T-cell (primary cell): ENCODE measurements at regions not wholly inside any gene's neighbourhood (a gene's known extent, or its start where the extent isn't known, plus 50 kb on each side); places are given as distances from the start of the nearest gene placed in this dataset.
"Not testable (repeated sequence)": the region's sequence is repeated elsewhere in the genome, so short reads cannot be mapped to it uniquely, and the experiment has no call there.

Experiments used
- ATAC-seq, 4 experiments: fragments of 200-7000 bp in 3 of 4; fragments of 150-1000 bp in 1 of 4; cut with Tn5 transposase; replicated peaks in 1 of 4; 1 replicate in 3 of 4; 2 replicates in 1 of 4; pipeline ENCODE4 v1.10.0; 2021; ENCODE audit warnings: moderate library complexity in 3 of 4, mild to moderate bottlenecking in 2 of 4, moderate number of reproducible peaks in 1 of 4
- CTCF ChIA-PET, 2 donors: fragments of 300-600 bp; sonication (Branson Sonifier 250); formaldehyde crosslinking; loops; one replicate each; lab custom pipeline; 2022; ENCODE audit warnings: antibody characterized with exemption in 2 of 2; lab: Charles Lee
- POLR2A ChIA-PET, 2 donors: fragments of 300-600 bp; sonication (Branson Sonifier 250); formaldehyde crosslinking; loops; one replicate each; lab custom pipeline; 2022; ENCODE audit warnings: antibody characterized with exemption in 2 of 2; lab: Charles Lee
- DNase-seq, 35 experiments: peaks; one replicate each; pipeline versions ENCODE4 v3.0.0 to v3.0.0-alpha.2; 2013 to 2023
- H3K27ac ChIP-seq: one replicate; pipeline ENCODE4 v1.5.1; 2013; ENCODE audit warnings: low read length
- H3K27me3 ChIP-seq, 2 experiments: replicated peaks in 1 of 2; 1 replicate in 1 of 2; 2 replicates in 1 of 2; pipeline versions ENCODE4 v1.6.1 to v1.7.0; 2013; ENCODE audit warnings: low read length in 1 of 2, mixed read lengths in 1 of 2; ENCODE audit not compliant: control insufficient read depth in 2 of 2, insufficient read depth in 2 of 2; ENCODE audit errors: extremely low read depth in 1 of 2
- H3K36me3 ChIP-seq, 2 donors: 1 replicate in 1 of 2; 2 replicates in 1 of 2; pipeline versions ENCODE4 v1.6.1 to v1.7.0; 2013; ENCODE audit warnings: low read length in 1 of 2; ENCODE audit not compliant: control insufficient read depth in 2 of 2, insufficient read depth in 1 of 2; ENCODE audit errors: extremely low read depth in 1 of 2
- H3K4me1 ChIP-seq, 2 experiments: 1 replicate in 1 of 2; 2 replicates in 1 of 2; pipeline versions ENCODE4 v1.6.1 to v1.7.0; 2013; ENCODE audit warnings: low read length in 2 of 2, mixed read lengths in 1 of 2; ENCODE audit not compliant: insufficient read depth in 2 of 2, control insufficient read depth in 1 of 2; ENCODE audit errors: extremely low read depth in 1 of 2
- H3K4me3 ChIP-seq, 2 donors: 1 replicate in 1 of 2; 2 replicates in 1 of 2; pipeline versions ENCODE4 v1.5.1 to v1.7.0; 2013; ENCODE audit warnings: mild to moderate bottlenecking in 2 of 2, low read length in 1 of 2, moderate library complexity in 1 of 2; ENCODE audit not compliant: control insufficient read depth in 1 of 2; ENCODE audit errors: extremely low read depth in 1 of 2
- H3K9me3 ChIP-seq: 2 replicates; pipeline ENCODE4 v1.7.0; 2013
- H3K27ac Mint-ChIP-seq, 2 donors: one replicate each; pipeline ENCODE4 v1.8.0; 2020 to 2021; ENCODE audit warnings: mild to moderate bottlenecking in 2 of 2, mixed read lengths in 2 of 2
- H3K27me3 Mint-ChIP-seq, 2 donors: one replicate each; pipeline ENCODE4 v1.8.0; 2021 to 2022; ENCODE audit warnings: mixed read lengths in 2 of 2
- H3K36me3 Mint-ChIP-seq: one replicate; pipeline ENCODE4 v1.8.0; 2021; ENCODE audit warnings: mixed read lengths
- H3K4me1 Mint-ChIP-seq, 3 donors: one replicate each; pipeline ENCODE4 v1.8.0; 2020 to 2022; ENCODE audit warnings: mixed read lengths in 3 of 3, mild to moderate bottlenecking in 1 of 3
- H3K4me3 Mint-ChIP-seq, 3 donors: one replicate each; pipeline ENCODE4 v1.8.0; 2020 to 2022; ENCODE audit warnings: mild to moderate bottlenecking in 3 of 3, mixed read lengths in 3 of 3, moderate library complexity in 3 of 3
- H3K9me3 Mint-ChIP-seq, 3 donors: one replicate each; pipeline ENCODE4 v1.8.0; 2020 to 2022; ENCODE audit warnings: mixed read lengths in 3 of 3
- WGBS: methylation state at CpG from one replicate; pipeline ENCODE4 v1.1.5; 2013; ENCODE audit warnings: missing lambda C conversion rate; ENCODE audit not compliant: insufficient coverage; 5-methylcytosine and 5-hydroxymethylcytosine counted together

DNA sequence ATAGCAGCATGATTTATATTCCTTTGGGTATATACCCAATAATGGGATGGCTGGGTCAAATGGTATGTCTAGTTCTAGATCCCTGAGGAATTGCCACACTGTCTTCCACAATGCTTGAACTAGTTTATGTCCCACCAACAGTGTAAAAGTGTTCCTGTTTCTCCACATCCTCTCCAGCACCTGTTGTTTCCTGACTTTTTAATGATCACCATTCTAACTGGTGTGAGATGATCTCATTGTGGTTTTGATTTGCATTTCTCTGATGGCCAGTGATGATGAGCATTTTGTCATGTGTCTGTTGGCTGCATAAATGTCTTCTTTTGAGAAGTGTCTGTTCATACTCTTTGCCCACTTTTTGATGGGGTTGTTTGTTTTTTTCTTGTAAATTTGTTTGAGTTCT lies 54.0 kb upstream of the GPR89A start:
- ATAC-seq, H3K4me1 Mint-ChIP-seq, H3K9me3 ChIP-seq, H3K27ac ChIP-seq, H3K4me1 ChIP-seq, H3K9me3 Mint-ChIP-seq, H3K36me3 ChIP-seq, DNase-seq, H3K27me3 ChIP-seq, CTCF ChIA-PET, POLR2A ChIA-PET, H3K4me3 ChIP-seq, H3K27ac Mint-ChIP-seq, H3K36me3 Mint-ChIP-seq, H3K4me3 Mint-ChIP-seq: not testable (repeated sequence)
- H3K27me3 Mint-ChIP-seq, result peaks cover 38 to 46% of the 10 kb centered on the region in 2 donors

- H3K27ac Mint-ChIP-seq, result no peak overlapping the region
- no peaks in the 10 kb centered on the region for H3K9me3 ChIP-seq
- CTCF ChIA-PET, result no interaction called here
- no peak overlapping the region for H3K27ac ChIP-seq
- H3K4me1 ChIP-seq, result no peaks in the 10 kb centered on the region
- peaks cover 3% of the 10 kb centered on the region in 2 experiments for H3K27me3 ChIP-seq
- H3K36me3 Mint-ChIP-seq, result no peaks in the 10 kb centered on the region
- no CpG with 5 or more reads among the region's 2 CpGs for WGBS
- H3K27me3 Mint-ChIP-seq, result peaks cover 20 to 21% of the 10 kb centered on the region in 2 donors
- DNase-seq (no peak), ATAC-seq (no peak)
- H3K4me3 Mint-ChIP-seq, result no peak overlapping the region
- H3K9me3 Mint-ChIP-seq, result no peaks in the 10 kb centered on the region
- H3K4me3 ChIP-seq, result no peak overlapping the region
- H3K4me1 Mint-ChIP-seq, result no peaks in the 10 kb centered on the region
- POLR2A ChIA-PET, result no interaction called here
- no peaks in the 10 kb centered on the region for H3K36me3 ChIP-seq
These were observed 62.7 kb upstream of the GPR89A start for GRCh38 chr1:145545055-145545454.

DNA sequence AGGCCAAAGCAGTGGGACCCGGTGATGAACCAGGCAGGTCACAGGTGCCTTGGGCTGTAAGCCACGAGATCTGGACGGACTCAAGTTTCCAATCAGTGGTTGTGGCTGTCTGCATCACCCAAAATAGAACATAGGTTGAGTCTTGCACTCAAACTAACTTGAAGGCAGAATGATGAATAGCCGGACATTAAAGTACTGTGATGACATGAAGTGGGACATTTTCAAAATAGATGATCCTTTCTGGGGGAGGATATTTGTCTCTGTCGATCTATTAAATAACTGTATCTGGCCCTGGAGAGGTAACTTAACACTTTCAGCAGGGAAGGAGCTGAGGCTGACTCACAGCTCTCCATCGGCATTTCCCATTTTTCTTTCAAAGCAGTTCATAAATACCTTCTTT lies 66.1 kb upstream of the GPR89A start:
- CTCF ChIA-PET, H3K4me3 ChIP-seq, ATAC-seq, POLR2A ChIA-PET, DNase-seq, H3K9me3 ChIP-seq, H3K4me1 Mint-ChIP-seq, H3K27ac ChIP-seq, H3K9me3 Mint-ChIP-seq, H3K4me3 Mint-ChIP-seq, H3K36me3 ChIP-seq, H3K27me3 ChIP-seq, H3K27ac Mint-ChIP-seq, H3K36me3 Mint-ChIP-seq, H3K4me1 ChIP-seq: not testable (repeated sequence)
- H3K27me3 Mint-ChIP-seq, result peaks cover 24 to 26% of the 10 kb centered on the region in 2 donors
- WGBS, result no CpG with 5 or more reads among the region's 6 CpGs

- H3K27ac ChIP-seq, H3K27ac Mint-ChIP-seq, H3K4me3 Mint-ChIP-seq, ATAC-seq, CTCF ChIA-PET, H3K9me3 ChIP-seq, H3K4me3 ChIP-seq, DNase-seq, H3K4me1 Mint-ChIP-seq, H3K36me3 ChIP-seq, H3K9me3 Mint-ChIP-seq, H3K36me3 Mint-ChIP-seq, POLR2A ChIA-PET, H3K27me3 ChIP-seq, H3K4me1 ChIP-seq: not testable (repeated sequence)
- WGBS, result 30% methylated on average over 4 of the region's 9 CpGs
- H3K27me3 Mint-ChIP-seq, result peaks cover 24 to 26% of the 10 kb centered on the region in 2 donors
These were observed 66.5 kb upstream of the GPR89A start for GRCh38 chr1:145541246-145541645.

- H3K27ac ChIP-seq, ATAC-seq, H3K4me1 ChIP-seq, H3K36me3 Mint-ChIP-seq, DNase-seq, H3K4me3 ChIP-seq, H3K4me1 Mint-ChIP-seq, CTCF ChIA-PET, H3K27ac Mint-ChIP-seq, H3K27me3 ChIP-seq, H3K36me3 ChIP-seq, H3K9me3 ChIP-seq, H3K9me3 Mint-ChIP-seq, H3K4me3 Mint-ChIP-seq, POLR2A ChIA-PET: not testable (repeated sequence)
- WGBS, result 100% methylated on average over 1 of the region's 3 CpGs
- peaks cover 21 to 26% of the 10 kb centered on the region in 2 donors for H3K27me3 Mint-ChIP-seq
These were observed 69.5 kb upstream of the GPR89A start for GRCh38 chr1:145538118-145538882.

GRCh38 chr1:145537003-145537402 lies 70.8 kb upstream of the GPR89A start:
- H3K36me3 Mint-ChIP-seq, H3K27me3 ChIP-seq, H3K27ac ChIP-seq, H3K9me3 Mint-ChIP-seq, H3K9me3 ChIP-seq, H3K4me1 Mint-ChIP-seq, H3K4me3 Mint-ChIP-seq, DNase-seq, H3K4me3 ChIP-seq, H3K27ac Mint-ChIP-seq, H3K4me1 ChIP-seq, CTCF ChIA-PET, POLR2A ChIA-PET, H3K36me3 ChIP-seq, ATAC-seq: not testable (repeated sequence)
- WGBS, result no CpG with 5 or more reads among the region's 2 CpGs
- H3K27me3 Mint-ChIP-seq, result peaks cover 16 to 23% of the 10 kb centered on the region in 2 donors

DNA sequence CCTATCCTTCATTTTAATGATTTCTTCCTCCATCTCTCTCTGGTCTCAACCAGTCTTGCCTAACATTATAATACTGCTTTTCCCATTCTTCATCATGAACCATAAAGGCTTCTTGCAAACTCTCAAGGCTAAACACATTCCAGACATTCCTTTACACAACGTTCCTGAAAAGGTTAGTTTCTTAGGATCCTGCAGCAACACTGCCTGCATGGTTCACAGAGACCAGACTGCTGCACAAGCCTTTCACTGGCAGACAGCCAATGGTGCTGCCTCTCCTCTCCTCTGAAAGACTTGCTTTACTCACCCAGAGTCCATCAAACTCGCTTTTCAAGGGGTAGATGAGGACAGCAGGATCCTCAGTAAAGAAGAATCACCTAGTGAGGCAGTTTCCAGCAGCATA lies 72.3 kb upstream of the GPR89A start:
- not testable (repeated sequence) for H3K27ac Mint-ChIP-seq, H3K4me1 ChIP-seq
- WGBS, result no CpG with 5 or more reads among the region's 2 CpGs

More for the DNA sequence above, 72.3 kb upstream of the GPR89A start:
- POLR2A ChIA-PET, H3K36me3 ChIP-seq, CTCF ChIA-PET, H3K36me3 Mint-ChIP-seq, H3K27me3 ChIP-seq, H3K4me3 Mint-ChIP-seq, H3K4me1 Mint-ChIP-seq, DNase-seq, ATAC-seq, H3K4me3 ChIP-seq, H3K27ac ChIP-seq, H3K9me3 ChIP-seq, H3K9me3 Mint-ChIP-seq: not testable (repeated sequence)
- peaks cover 11 to 12% of the 10 kb centered on the region in 2 donors for H3K27me3 Mint-ChIP-seq
